Lung (tissue), 11 donors: ENCODE measurements at regions not wholly inside any gene's neighbourhood (a gene's known extent, or its start where the extent isn't known, plus 50 kb on each side); places are given as distances from the start of the nearest gene placed in this dataset.
A peak's percentile ranks its signal among the peaks of the same experiment; 100 is the strongest.

Experiments
- ATAC-seq: fragments of 200-7000 bp; cut with Tn5 transposase; one replicate; pipeline ENCODE4 v1.9.1; 2020; ENCODE audit warnings: moderate number of reproducible peaks; ENCODE audit not compliant: insufficient read depth, low FRiP score
- DNase-seq, 3 donors: peaks; one replicate each; pipeline ENCODE4 v3.0.0-alpha.2; 2013 to 2017
- H3K27ac ChIP-seq, 2 donors: one replicate each; pipeline ENCODE4 v1.5.1; 2013; ENCODE audit warnings: mild to moderate bottlenecking in 2 of 2, moderate library complexity in 2 of 2, control low read depth in 1 of 2, inconsistent platforms in 1 of 2, low read depth in 1 of 2, low read length in 1 of 2
- H3K27me3 ChIP-seq, 3 donors: one replicate each; pipeline ENCODE4 v1.5.1; 2013; ENCODE audit warnings: low read length in 2 of 3; ENCODE audit not compliant: control insufficient read depth in 3 of 3, insufficient read depth in 3 of 3
- H3K36me3 ChIP-seq, 4 donors: one replicate each; pipeline ENCODE4 v1.5.1; 2013; ENCODE audit warnings: low read length in 4 of 4, mild to moderate bottlenecking in 1 of 4, moderate library complexity in 1 of 4; ENCODE audit not compliant: control insufficient read depth in 4 of 4, insufficient read depth in 4 of 4
- H3K4me1 ChIP-seq, 5 donors: one replicate each; pipeline ENCODE4 v1.5.1; 2013; ENCODE audit warnings: low read length in 5 of 5, mild to moderate bottlenecking in 2 of 5, moderate library complexity in 1 of 5; ENCODE audit not compliant: control insufficient read depth in 5 of 5, insufficient read depth in 5 of 5
- H3K4me3 ChIP-seq: one replicate; pipeline ENCODE4 v1.5.1; 2013; ENCODE audit warnings: mild to moderate bottlenecking, control low read depth, moderate library complexity
- H3K9ac ChIP-seq, 2 donors: one replicate each; pipeline ENCODE4 v1.5.1; 2013; ENCODE audit warnings: low read length in 2 of 2, control low read depth in 1 of 2; ENCODE audit not compliant: insufficient read depth in 1 of 2
- H3K9me3 ChIP-seq, 4 donors: one replicate each; pipeline ENCODE4 v1.5.1; 2013; ENCODE audit warnings: low read length in 3 of 4, mild to moderate bottlenecking in 1 of 4, moderate library complexity in 1 of 4; ENCODE audit not compliant: control insufficient read depth in 4 of 4, insufficient read depth in 3 of 4
- CTCF ChIP-seq: IDR thresholded peaks from 2 replicates; pipeline ENCODE4 v1.5.1; 2012; ENCODE audit warnings: mild to moderate bottlenecking; ENCODE audit errors: control extremely low read depth, extremely low read depth
- WGBS, 2 donors: extraction: QIAGEN DNeasy Blood & Tissue Kit; methylation state at CpG; one replicate each; pipeline ENCODE4 v1.1.7; 2013; 5-methylcytosine and 5-hydroxymethylcytosine counted together
- donor health status: control.
- donor health status: control.
- donor health status: Bipolar disorder and iron deficiency.
- donor health status: healthy.
- donor health status: DM: yes; HTN: yes; CAD: no.

GRCh38 chrX:30504309-30504708, 73.3 kb downstream of the TASL start:
- Histone ChIP-seq H3K27me3 (peaks cover 0 to 12% (median 11%) of the 10 kb centered on the region in 3 donors), H3K27ac (no peak overlapping the region), H3K9ac (no peak overlapping the region), H3K9me3 (no peaks in the 10 kb centered on the region), H3K4me1 (no peaks in the 10 kb centered on the region), H3K4me3 (no peak overlapping the region), H3K36me3 (no peaks in the 10 kb centered on the region)
- peak in 2 of 3 donors; percentile 54 to 71 for DNase-seq
- 0% methylated on average over 2 of the region's 2 CpGs for WGBS, 2 donors
- no peak for ATAC-seq
- TF ChIP-seq CTCF: peak; percentile 8

- H3K27me3 ChIP-seq: no peaks in the 10 kb centered on the region
- WGBS, 2 donors: 69 to 71% methylated on average over 1 of the region's 1 CpG
Observed at GRCh38 chrX:30495468-30495867, 82.1 kb downstream of the TASL start.

GRCh38 chrX:30493348-30493747, 84.2 kb downstream of the TASL start:
- H3K4me1 ChIP-seq: no peaks in the 10 kb centered on the region
- no peaks in the 10 kb centered on the region for H3K36me3 ChIP-seq
- no peaks in the 10 kb centered on the region for H3K27me3 ChIP-seq
- DNase-seq (no peak), ATAC-seq (no peak)
- no peaks in the 10 kb centered on the region for H3K9me3 ChIP-seq
- H3K4me3 ChIP-seq: no peak overlapping the region
- 59 to 88% methylated on average over 1 of the region's 1 CpG for WGBS, 2 donors
- H3K9ac ChIP-seq: no peak overlapping the region
- TF ChIP-seq CTCF: no peak
- H3K27ac ChIP-seq: no peak overlapping the region

More at GRCh38 chrX:30495468-30495867, 82.1 kb downstream of the TASL start:
- TF ChIP-seq CTCF: no peak
- Histone ChIP-seq H3K4me3 (no peak overlapping the region), H3K27ac (no peak overlapping the region), H3K36me3 (no peaks in the 10 kb centered on the region), H3K9ac (no peak overlapping the region), H3K9me3 (no peaks in the 10 kb centered on the region), H3K4me1 (no peaks in the 10 kb centered on the region)
- DNase-seq (no peak), ATAC-seq (no peak)

GRCh38 chrX:30489323-30489722, 88.2 kb downstream of the TASL start:
- no peak for ATAC-seq
- no peaks in the 10 kb centered on the region for H3K9me3 ChIP-seq

More at GRCh38 chrX:30489323-30489722, 88.2 kb downstream of the TASL start:
- TF ChIP-seq CTCF: no peak
- no peak overlapping the region for H3K27ac ChIP-seq
- H3K4me3 ChIP-seq: no peak overlapping the region
- no peaks in the 10 kb centered on the region for H3K4me1 ChIP-seq
- no peak overlapping the region for H3K9ac ChIP-seq
- DNase-seq: no peak
- no peaks in the 10 kb centered on the region for H3K36me3 ChIP-seq
- no peaks in the 10 kb centered on the region for H3K27me3 ChIP-seq
- 83 to 89% methylated on average over 2 of the region's 2 CpGs for WGBS, 2 donors
